CD4-positive, alpha-beta memory T cell (primary cell): ENCODE measurements at regions not wholly inside any gene's neighbourhood (a gene's known extent, or its start where the extent isn't known, plus 50 kb on each side); places are given as distances from the start of the nearest gene placed in this dataset.

Source experiments
- CTCF ChIA-PET: fragments of 350-600 bp; sonication (Branson Sonifier 250); formaldehyde crosslinking; loops from one replicate; lab custom pipeline; 2021; ENCODE audit warnings: inconsistent platforms; ENCODE audit not compliant: partially characterized antibody; lab: Charles Lee
- POLR2A ChIA-PET: fragments of 350-600 bp; sonication (Branson Sonifier 250); formaldehyde crosslinking; loops from one replicate; lab custom pipeline; 2021; ENCODE audit not compliant: partially characterized antibody; lab: Charles Lee
- DNase-seq, 5 donors: peaks; one replicate each; pipeline versions ENCODE4 v3.0.0 to v3.0.0-alpha.2; 2020 to 2022; ENCODE audit warnings: mixed read lengths in 1 of 5
- H3K27ac ChIP-seq: one replicate; pipeline ENCODE4 v1.7.0; 2013; ENCODE audit warnings: low read depth, low read length
- H3K27me3 ChIP-seq: 2 replicates; pipeline ENCODE4 v1.7.0; 2013; ENCODE audit warnings: mild to moderate bottlenecking, low read length, moderate library complexity; ENCODE audit not compliant: insufficient read depth
- H3K36me3 ChIP-seq: 2 replicates; pipeline ENCODE4 v1.7.0; 2013; ENCODE audit warnings: mild to moderate bottlenecking, low read length, moderate library complexity; ENCODE audit not compliant: insufficient read depth
- H3K4me1 ChIP-seq: 2 replicates; pipeline ENCODE4 v1.7.0; 2013; ENCODE audit warnings: mild to moderate bottlenecking, low read length, moderate library complexity; ENCODE audit not compliant: insufficient read depth
- H3K4me3 ChIP-seq, 2 donors: one replicate each; pipeline ENCODE4 v1.7.0; 2013; ENCODE audit warnings: low read length in 2 of 2, mild to moderate bottlenecking in 1 of 2
- H3K9me3 ChIP-seq, 2 donors: one replicate each; pipeline ENCODE4 v1.7.0; 2013; ENCODE audit warnings: low read length in 2 of 2, control low read depth in 1 of 2; ENCODE audit not compliant: control insufficient read depth in 1 of 2
- H3K27ac Mint-ChIP-seq, 7 donors: one replicate each; pipeline ENCODE4 v1.8.0; 2020 to 2021; ENCODE audit warnings: mixed read lengths in 7 of 7, mild to moderate bottlenecking in 6 of 7, inconsistent platforms in 3 of 7, moderate library complexity in 3 of 7
- H3K27me3 Mint-ChIP-seq, 2 donors: one replicate each; pipeline ENCODE4 v1.8.0; 2020 to 2021; ENCODE audit warnings: mixed read lengths in 2 of 2
- H3K36me3 Mint-ChIP-seq, 2 donors: one replicate each; pipeline ENCODE4 v1.8.0; 2020 to 2021; ENCODE audit warnings: mixed read lengths in 2 of 2, inconsistent platforms in 1 of 2, mild to moderate bottlenecking in 1 of 2
- H3K4me1 Mint-ChIP-seq, 4 donors: one replicate each; pipeline ENCODE4 v1.8.0; 2020 to 2021; ENCODE audit warnings: mixed read lengths in 4 of 4, mild to moderate bottlenecking in 1 of 4
- H3K4me3 Mint-ChIP-seq, 8 donors: one replicate each; pipeline ENCODE4 v1.8.0; 2020 to 2021; ENCODE audit warnings: mixed read lengths in 8 of 8, mild to moderate bottlenecking in 7 of 8, moderate library complexity in 6 of 8, inconsistent platforms in 3 of 8
- H3K9me3 Mint-ChIP-seq, 8 donors: one replicate each; pipeline ENCODE4 v1.8.0; 2020 to 2021; ENCODE audit warnings: mixed read lengths in 8 of 8, mild to moderate bottlenecking in 5 of 8, inconsistent platforms in 3 of 8, moderate library complexity in 1 of 8
- intact Hi-C: fragments of 100-400 bp; cut with micrococcal nuclease; formaldehyde crosslinking; loops from one replicate; pipeline ENCODE4 v1.15.1; 2023

DNA sequence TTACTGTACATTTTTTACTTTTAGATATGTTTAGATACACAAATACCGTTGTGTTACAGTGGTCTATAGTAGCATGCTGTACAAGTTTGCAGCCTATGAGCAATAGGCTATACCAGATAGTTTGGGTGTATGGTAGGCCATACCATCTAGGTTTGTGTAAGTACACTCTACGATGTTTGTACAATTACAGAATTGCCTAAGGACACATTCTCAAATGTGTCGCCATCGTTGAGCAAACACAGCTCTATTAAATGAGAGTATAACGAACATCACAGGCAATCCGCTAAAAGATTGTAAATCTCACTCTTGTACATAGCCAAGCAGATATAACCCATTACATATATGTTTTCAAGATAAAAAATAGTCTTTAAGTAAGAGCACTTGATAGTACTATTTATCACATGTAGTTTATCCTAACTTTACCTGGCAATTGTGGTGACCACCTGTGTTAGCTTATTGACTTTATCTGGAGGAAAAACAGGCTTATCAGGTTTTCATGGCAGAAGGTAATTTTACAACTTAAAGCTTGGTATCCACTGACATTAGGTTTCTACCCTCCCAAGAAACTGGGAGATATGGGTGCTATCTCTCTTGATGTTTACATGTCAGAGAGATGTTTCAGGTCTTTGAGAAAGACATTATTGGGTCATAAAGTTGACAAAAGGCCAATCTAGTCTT is 898.7 kb downstream of the NSUN3 start:
- Histone ChIP-seq H3K4me3 (no peak overlapping the region), H3K27me3 (no peaks in the 10 kb centered on the region), H3K9me3 (no peaks in the 10 kb centered on the region), H3K36me3 (no peaks in the 10 kb centered on the region), H3K27ac (no peak overlapping the region), H3K4me1 (no peaks in the 10 kb centered on the region)
- Mint-ChIP-seq H3K36me3 (no peaks in the 10 kb centered on the region), H3K9me3 (peaks cover 0 to 15% (median 4%) of the 10 kb centered on the region in 8 donors), H3K27ac (no peak overlapping the region), H3K27me3 (no peaks in the 10 kb centered on the region), H3K4me1 (no peaks in the 10 kb centered on the region), H3K4me3 (no peak overlapping the region)
- no peak for DNase-seq
- POLR2A ChIA-PET, result no interaction called here
- CTCF ChIA-PET, result no interaction called here
- intact Hi-C loops, result no loop called here

DNA sequence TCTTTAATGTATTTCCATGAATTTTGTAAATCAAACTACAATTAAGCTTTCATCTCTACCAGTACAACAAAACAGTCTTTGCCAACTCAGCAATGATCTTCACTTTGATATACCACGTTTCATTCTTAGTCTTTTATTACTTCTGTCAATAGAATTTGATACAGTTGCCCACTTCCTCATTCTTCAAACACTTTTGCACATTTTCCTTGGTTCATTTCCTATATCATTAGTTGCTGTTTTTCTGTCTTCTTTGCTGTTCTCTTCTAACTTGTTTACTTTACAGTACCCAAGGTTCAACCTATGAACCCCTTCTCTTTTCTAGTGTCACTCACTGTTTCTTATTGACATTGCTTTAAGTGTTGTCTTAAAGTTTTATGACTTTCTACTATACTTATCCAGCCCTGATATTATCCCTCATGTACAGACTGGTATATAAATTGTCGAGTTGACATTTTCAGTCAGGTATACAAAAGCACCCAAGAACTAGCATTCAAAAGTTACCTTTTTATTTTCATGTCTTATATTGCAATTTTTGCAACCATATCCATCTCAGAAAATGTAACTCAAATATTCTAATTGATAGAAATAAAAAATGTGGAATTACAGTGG is 903.1 kb downstream of the NSUN3 start:
- POLR2A ChIA-PET, result no interaction called here
- H3K27me3 ChIP-seq, result no peaks in the 10 kb centered on the region
- Mint-ChIP-seq H3K36me3 (no peaks in the 10 kb centered on the region), H3K27me3 (no peaks in the 10 kb centered on the region), H3K4me1 (no peaks in the 10 kb centered on the region), H3K27ac (no peak overlapping the region), H3K4me3 (no peak overlapping the region), H3K9me3 (peaks cover 0 to 13% (median 3%) of the 10 kb centered on the region in 8 donors)
- no peaks in the 10 kb centered on the region for H3K9me3 ChIP-seq
- CTCF ChIA-PET, result no interaction called here
- no peak overlapping the region for H3K27ac ChIP-seq
- no peak overlapping the region for H3K4me3 ChIP-seq
- no peaks in the 10 kb centered on the region for H3K36me3 ChIP-seq
- H3K4me1 ChIP-seq, result no peaks in the 10 kb centered on the region
- no peak for DNase-seq
- intact Hi-C loops, result no loop called here

DNA sequence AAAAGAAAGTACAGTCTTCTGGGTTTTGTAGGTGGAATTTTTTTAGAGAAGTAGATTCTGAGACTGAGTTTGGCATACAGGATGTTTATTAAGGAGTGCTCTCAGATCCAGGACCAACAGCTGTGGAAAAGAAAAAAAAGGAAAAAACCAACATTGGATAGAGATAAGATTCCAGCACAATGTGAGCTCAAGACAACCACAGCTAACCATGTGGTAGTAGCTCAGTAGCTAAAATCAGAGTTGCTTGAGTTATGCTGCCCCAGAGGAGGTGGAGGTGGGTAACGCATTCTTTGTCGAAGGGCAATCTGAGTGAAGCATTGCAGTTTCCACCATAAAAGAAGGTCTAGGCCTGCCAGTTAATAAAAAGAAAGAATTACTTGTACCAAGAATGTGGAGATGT is 904.3 kb downstream of the NSUN3 start:
- ChIA-PET POLR2A (no interaction called here), CTCF (no interaction called here)
- Mint-ChIP-seq H3K4me3 (no peak overlapping the region), H3K36me3 (no peaks in the 10 kb centered on the region), H3K27ac (no peak overlapping the region), H3K9me3 (peaks cover 2 to 13% (median 6%) of the 10 kb centered on the region in 8 donors), H3K4me1 (no peaks in the 10 kb centered on the region), H3K27me3 (no peaks in the 10 kb centered on the region)
- DNase-seq, result no peak
- Histone ChIP-seq H3K27ac (no peak overlapping the region), H3K36me3 (no peaks in the 10 kb centered on the region), H3K9me3 (no peaks in the 10 kb centered on the region), H3K27me3 (no peaks in the 10 kb centered on the region), H3K4me1 (no peaks in the 10 kb centered on the region), H3K4me3 (no peak overlapping the region)
- intact Hi-C loops, result no loop called here

DNA sequence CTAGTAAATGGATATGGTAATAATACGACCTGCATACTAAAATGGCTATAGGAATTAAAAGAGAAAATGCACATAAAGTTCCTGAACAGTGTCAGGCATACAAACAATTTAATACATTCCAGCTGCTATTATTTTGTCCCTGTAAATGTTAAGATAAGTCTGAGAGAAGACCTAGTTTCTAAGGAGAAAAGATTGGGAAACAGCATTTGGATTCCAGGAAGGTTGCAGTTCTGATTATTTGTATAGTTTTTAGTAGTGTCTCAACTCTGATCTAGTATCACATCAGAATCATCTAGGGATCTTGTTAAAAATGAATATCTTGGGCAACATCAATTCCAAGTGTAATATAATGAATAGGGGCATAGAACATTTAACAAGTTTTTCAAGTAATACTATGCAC is 905.7 kb downstream of the NSUN3 start:
- ChIA-PET CTCF (no interaction called here), POLR2A (no interaction called here)
- no peaks in the 10 kb centered on the region for H3K36me3 ChIP-seq
- no peaks in the 10 kb centered on the region for H3K4me1 ChIP-seq
- H3K4me3 ChIP-seq, result no peak overlapping the region
- no peaks in the 10 kb centered on the region for H3K27me3 ChIP-seq
- Mint-ChIP-seq H3K4me1 (no peaks in the 10 kb centered on the region), H3K9me3 (peaks cover 2 to 13% (median 6%) of the 10 kb centered on the region in 8 donors), H3K4me3 (no peak overlapping the region), H3K36me3 (no peaks in the 10 kb centered on the region), H3K27me3 (no peaks in the 10 kb centered on the region), H3K27ac (no peak overlapping the region)
- no peak overlapping the region for H3K27ac ChIP-seq
- DNase-seq, result no peak
- no peaks in the 10 kb centered on the region for H3K9me3 ChIP-seq
- intact Hi-C loops, result no loop called here

DNA sequence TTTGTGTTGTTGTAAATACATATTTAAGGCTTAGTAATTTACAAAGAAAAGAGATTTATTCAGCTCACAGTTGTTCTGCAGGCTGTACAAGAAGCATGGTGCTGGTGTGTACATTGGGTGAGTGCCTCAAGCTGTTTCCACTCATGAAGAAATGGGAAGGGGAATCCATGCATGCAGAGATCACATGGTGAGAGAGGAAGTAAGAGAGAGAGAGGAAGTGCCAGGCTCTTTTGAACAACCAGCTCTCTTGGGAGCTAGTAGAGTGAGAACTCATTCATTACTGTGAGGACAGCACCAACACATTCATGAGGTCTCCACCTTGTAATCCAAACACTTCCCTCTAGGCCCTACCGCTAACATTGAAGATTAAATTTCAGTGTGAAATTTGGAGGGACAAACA is 909.2 kb downstream of the NSUN3 start:
- H3K9me3 ChIP-seq, result no peaks in the 10 kb centered on the region
- intact Hi-C loops, result no loop called here
- H3K36me3 ChIP-seq, result no peaks in the 10 kb centered on the region
- no peak overlapping the region for H3K4me3 ChIP-seq
- H3K36me3 Mint-ChIP-seq, result no peaks in the 10 kb centered on the region
- no peaks in the 10 kb centered on the region for H3K4me1 ChIP-seq
- CTCF ChIA-PET, result interaction anchor here (1.2 kb wide), 1 partner anchor 44 kb away, joined by 3 read pairs; no protein-coding TSS in a partner anchor
- POLR2A ChIA-PET, result no interaction called here
- H3K4me3 Mint-ChIP-seq, result no peak overlapping the region
- H3K27me3 Mint-ChIP-seq, result no peaks in the 10 kb centered on the region
- H3K27ac Mint-ChIP-seq, result no peak overlapping the region
- H3K4me1 Mint-ChIP-seq, result no peaks in the 10 kb centered on the region
- H3K27me3 ChIP-seq, result no peaks in the 10 kb centered on the region
- DNase-seq, result no peak
- no peak overlapping the region for H3K27ac ChIP-seq
- H3K9me3 Mint-ChIP-seq, result peaks cover 0 to 15% (median 8%) of the 10 kb centered on the region in 8 donors

DNA sequence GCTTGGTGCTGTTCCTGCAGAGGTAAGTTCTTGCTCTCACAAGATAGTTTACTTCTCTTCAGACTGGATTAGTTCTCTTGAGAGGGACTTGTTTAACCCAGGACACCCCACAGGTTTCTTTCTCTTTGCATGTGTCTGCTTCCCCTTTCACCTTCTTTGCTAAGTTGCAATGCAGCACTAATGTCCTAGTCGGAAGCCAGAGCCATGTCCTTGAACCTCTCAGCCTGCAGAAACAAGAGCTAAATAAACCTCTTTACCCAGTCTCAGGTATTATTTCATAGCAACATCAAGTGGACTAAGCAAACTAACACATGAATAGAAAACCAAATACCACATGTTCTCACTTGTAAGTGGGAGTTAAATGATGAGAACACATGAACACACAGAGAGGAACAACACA is 915.2 kb downstream of the NSUN3 start:
- Histone ChIP-seq H3K4me3 (no peak overlapping the region), H3K4me1 (no peaks in the 10 kb centered on the region), H3K27ac (no peak overlapping the region), H3K27me3 (no peaks in the 10 kb centered on the region), H3K9me3 (no peaks in the 10 kb centered on the region), H3K36me3 (no peaks in the 10 kb centered on the region)
- H3K4me1 Mint-ChIP-seq, result no peaks in the 10 kb centered on the region
- intact Hi-C loops, result no loop called here
- peaks cover 0 to 12% (median 4%) of the 10 kb centered on the region in 8 donors for H3K9me3 Mint-ChIP-seq
- ChIA-PET POLR2A (no interaction called here), CTCF (no interaction called here)
- H3K27me3 Mint-ChIP-seq, result no peaks in the 10 kb centered on the region
- peak in 1 of 5 donors; percentile 19 for DNase-seq
- H3K36me3 Mint-ChIP-seq, result no peaks in the 10 kb centered on the region
- H3K4me3 Mint-ChIP-seq, result peak overlapping the region in 1 of 8 donors; percentile 25
- H3K27ac Mint-ChIP-seq, result no peak overlapping the region

DNA sequence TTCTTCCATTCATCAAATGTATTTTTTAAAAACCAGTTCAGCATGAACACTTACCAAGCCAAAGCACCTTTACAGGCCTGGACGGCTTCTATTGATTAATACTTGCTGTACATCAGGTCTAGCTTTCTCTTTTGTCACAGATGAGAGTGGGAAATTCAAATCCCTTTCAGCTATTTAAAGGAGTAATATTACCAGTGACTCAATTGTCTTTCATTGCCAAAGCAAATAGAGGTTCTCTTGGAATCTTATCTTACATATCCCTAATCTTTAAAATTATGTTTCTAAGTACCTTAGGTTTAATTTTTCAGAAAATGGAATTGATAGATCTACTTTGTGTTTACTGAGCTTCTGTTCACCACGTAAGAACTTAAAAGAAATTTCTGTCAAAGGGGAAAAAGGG is 922.9 kb downstream of the NSUN3 start:
- H3K4me3 Mint-ChIP-seq, result no peak overlapping the region
- H3K36me3 ChIP-seq, result no peaks in the 10 kb centered on the region
- intact Hi-C loops, result no loop called here
- no peaks in the 10 kb centered on the region for H3K36me3 Mint-ChIP-seq
- ChIA-PET POLR2A (no interaction called here), CTCF (no interaction called here)
- no peaks in the 10 kb centered on the region for H3K4me1 ChIP-seq
- H3K4me1 Mint-ChIP-seq, result no peaks in the 10 kb centered on the region
- no peak overlapping the region for H3K27ac ChIP-seq
- H3K27ac Mint-ChIP-seq, result no peak overlapping the region
- no peaks in the 10 kb centered on the region for H3K9me3 ChIP-seq
- no peak for DNase-seq
- H3K27me3 ChIP-seq, result no peaks in the 10 kb centered on the region
- H3K27me3 Mint-ChIP-seq, result no peaks in the 10 kb centered on the region
- no peak overlapping the region for H3K4me3 ChIP-seq
- peaks cover 0 to 11% (median 4%) of the 10 kb centered on the region in 8 donors for H3K9me3 Mint-ChIP-seq
